Superior temporal gyrus (tissue), 1 donor: ENCODE measurements at regions not wholly inside any gene's neighbourhood (a gene's known extent, or its start where the extent isn't known, plus 50 kb on each side); places are given as distances from the start of the nearest gene placed in this dataset.
"Not testable (repeated sequence)": the region's sequence is repeated elsewhere in the genome, so short reads cannot be mapped to it uniquely, and the experiment has no call there.

ENCODE experiments used
- DNase-seq: peaks from one replicate; pipeline ENCODE4 v3.0.0-alpha.2; 2016; ENCODE audit errors: extremely low spot score

DNA sequence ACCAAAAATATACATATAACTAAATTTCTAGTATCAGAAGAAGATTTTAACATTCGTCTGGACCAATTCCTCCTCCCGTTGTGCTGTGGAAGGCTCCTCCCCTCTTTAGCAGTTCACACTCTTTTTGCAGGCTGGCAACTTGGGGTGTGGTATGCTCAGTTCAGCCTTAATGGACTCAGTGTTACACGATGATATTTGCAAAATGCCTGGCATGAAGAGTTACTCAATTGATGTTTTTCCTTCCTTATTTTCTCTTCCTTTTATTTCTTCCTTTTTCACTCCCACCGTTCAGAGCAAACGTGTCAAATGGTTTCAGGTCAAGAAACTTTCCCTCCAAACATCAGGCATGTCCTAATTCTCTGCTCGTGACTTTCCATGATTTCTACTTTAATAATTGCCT lies 248.3 kb downstream of the PHF14 start:
- DNase-seq: no peak

DNA sequence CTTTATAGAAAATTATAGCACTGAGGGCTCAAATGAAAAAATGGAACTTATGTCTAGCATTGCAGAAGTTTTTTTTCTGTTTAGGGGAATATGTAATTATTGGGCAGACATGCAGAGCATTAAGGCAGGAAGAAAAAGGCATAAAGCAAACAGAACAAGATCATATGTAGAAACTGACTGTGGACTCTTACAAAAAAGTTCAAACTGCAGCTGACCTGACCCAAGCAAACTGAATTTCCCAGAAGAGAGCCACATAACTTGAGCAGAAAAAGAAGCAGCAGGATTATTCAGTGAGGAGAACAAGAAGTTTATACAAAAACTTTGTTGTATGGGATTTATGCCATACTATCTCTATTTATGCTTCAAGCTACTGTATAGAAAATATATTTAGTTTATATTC lies 250.9 kb downstream of the PHF14 start:
- no peak for DNase-seq

DNA sequence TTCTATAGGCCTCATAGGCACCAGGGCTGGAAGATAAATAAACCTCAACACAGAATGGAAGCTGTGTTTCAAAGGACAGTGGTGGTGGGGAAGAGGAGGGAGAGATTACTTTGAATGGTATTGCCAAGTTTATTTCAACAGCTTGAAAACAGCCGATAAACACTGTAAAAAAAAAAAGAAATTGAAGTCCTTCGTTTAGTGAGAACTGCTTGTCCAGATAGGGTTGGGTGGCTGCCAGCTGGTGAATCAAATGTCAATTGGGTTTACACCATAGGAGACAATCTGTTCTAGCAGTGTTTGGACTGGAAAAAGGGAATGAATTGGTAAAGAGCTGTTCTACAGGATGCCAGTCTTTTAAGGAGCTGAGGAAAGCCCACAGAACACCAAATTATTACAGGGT lies 254.8 kb downstream of the PHF14 start:
- no peak for DNase-seq

GRCh38 chr7:11231190-11231589 lies 257.5 kb downstream of the PHF14 start:
- no peak for DNase-seq

GRCh38 chr7:11232462-11232861 lies 258.8 kb downstream of the PHF14 start:
- no peak for DNase-seq

GRCh38 chr7:11233871-11234270 lies 260.2 kb downstream of the PHF14 start:
- no peak for DNase-seq

GRCh38 chr7:11235491-11235890 lies 261.8 kb downstream of the PHF14 start:
- no peak for DNase-seq

- DNase-seq: no peak
Observed at GRCh38 chr7:11236680-11237079, 263.0 kb downstream of the PHF14 start.

DNA sequence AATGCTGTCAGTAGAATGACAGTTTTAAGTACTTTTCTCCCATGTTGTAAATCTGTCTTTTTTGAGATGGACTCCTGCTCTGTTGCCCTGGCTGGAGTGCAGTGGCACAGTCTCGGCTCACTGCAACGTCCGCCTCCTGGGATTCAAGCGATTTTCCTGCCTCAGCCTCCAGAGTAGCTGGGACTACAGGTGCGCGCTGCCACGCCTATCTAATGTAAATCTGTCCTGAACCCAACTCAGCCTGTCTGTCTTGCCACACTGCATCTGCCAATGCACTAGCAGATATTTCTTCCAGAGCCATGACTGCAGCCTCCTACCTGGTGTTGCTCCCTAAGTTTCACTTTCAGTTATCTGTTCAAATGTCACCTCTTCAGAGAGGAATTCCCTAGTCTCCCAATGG lies 264.1 kb downstream of the PHF14 start:
- no peak for DNase-seq

DNA sequence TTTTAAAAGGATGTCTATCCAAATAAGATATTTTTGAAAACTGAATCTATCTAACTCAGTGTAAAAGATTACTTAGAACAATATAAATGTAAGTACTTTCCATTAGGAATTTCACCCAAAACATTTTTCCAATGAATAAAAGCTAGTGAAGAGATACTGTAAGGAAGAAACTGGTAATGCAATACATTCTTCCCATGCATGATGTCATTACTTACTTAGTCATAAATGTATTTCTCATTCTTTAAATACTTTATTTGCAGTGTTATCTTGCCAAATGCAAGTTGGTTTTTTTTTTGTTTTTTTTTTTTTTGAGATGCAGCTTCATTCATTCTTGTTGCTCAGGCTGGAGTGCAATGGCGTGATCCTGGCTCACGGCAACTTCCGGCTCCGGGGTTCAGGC lies 265.6 kb downstream of the PHF14 start:
- DNase-seq: no peak

GRCh38 chr7:11243739-11244138 lies 270.1 kb downstream of the PHF14 start:
- no peak for DNase-seq

GRCh38 chr7:11244149-11244548 lies 270.5 kb downstream of the PHF14 start:
- DNase-seq: no peak

DNA sequence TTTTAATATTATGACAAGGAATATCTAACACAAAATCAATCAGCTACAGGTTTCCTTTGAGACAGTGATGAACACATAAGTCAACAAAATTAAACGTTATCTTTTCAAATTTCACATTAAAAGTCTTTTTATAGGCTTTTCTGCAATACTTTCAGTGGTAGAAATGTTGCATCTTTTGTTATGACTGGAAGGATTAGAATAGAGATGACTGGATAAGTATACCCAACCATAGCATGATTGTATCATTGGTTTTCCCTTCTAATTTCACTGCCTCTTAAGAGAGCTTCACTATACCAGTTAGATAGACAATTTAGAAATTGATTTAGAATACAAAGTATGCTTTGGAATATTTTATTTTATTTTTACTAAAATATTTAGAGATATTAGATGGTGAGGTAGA lies 273.9 kb downstream of the PHF14 start:
- DNase-seq: no peak

DNA sequence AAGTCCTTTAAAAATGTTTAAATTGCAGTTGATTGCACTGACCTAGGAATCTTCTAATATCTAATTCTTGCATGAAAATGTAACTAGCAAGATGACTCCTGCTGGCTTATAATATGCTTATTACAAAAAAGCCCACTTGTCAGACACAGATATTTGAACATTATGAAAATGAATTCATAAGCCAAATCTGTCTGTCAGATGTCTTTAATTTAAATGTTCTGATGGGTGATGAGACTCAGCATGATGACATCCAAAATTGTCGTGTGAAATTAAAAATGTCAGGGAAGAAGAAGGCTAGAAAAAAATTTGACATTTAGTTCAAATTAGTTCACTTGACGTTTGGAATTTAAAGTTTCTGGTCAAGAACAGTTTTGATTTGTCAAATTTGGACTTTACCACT lies 277.8 kb downstream of the PHF14 start:
- no peak for DNase-seq

- no peak for DNase-seq
Observed at GRCh38 chr7:11252011-11252607, 278.4 kb downstream of the PHF14 start.

DNA sequence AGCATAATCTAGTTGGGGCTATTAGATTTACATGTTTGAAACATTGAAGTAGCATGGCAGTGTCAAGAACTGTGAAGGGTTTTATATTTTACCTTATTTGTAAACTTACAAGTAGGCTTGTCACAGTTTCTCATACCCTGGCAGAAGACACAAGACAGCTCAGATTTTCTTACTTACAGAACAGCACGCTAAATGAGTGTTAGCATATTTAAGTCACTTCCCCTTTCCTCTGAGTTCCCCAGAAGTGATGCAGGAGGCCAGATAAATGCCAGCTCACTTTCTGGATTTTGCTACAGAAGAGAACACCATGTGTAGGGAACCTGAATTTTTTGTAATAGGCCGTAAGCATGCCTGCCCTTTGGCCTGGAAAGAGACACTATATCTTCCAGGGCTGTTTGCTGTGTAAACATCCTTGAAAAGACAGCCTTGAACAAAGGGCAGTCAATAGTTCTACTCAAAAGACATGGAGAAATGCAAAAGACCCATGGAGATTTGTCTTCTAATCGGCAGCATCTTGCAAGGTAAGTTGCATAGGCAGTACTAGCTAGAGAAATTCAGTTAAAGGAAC lies 279.1 kb downstream of the PHF14 start:
- no peak for DNase-seq

DNA sequence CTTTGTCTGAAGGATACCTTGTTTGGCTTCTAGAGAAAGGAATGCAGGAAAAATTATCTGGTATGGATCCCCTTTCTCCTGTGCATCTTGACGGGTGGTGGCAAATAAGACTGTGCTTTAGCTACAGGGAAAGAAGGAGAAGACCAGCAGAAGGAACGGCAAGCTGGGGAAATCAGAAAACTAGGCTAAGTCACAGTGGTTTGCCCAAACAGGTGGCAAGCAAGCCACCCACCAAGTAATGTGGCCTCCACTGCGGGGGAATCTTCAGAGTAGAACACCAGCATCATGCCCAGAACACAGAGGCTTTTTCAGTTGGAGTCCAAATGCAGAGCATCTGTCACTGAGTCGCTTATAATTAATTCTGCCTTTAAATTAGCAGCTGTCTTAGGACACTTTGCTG lies 282.8 kb downstream of the PHF14 start:
- no peak for DNase-seq

- no peak for DNase-seq
Observed at GRCh38 chr7:11261470-11261869, 287.8 kb downstream of the PHF14 start.

DNA sequence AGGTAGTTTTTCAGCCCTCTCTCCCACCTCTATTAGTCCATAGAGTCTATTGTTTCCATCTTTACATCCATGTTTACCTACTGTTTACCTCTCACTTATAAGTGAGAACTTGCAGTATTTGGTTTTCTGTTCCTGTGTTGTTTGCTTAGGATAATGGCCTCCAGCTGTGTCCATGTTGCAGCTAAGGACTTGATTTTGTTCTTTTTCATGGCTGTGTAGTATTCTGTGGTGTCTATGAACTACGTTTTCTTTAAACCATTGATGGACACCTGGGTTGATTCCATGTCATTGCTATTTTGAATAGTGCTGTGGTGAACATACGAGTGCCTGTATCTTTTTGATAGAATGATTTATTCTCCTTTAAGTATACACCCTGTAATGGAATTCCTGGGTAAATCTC lies 292.4 kb downstream of the PHF14 start:
- no peak for DNase-seq

- no peak for DNase-seq
Observed at GRCh38 chr7:11272352-11272751, 298.7 kb downstream of the PHF14 start.

GRCh38 chr7:11274074-11274473 lies 300.4 kb downstream of the PHF14 start:
- DNase-seq: no peak

- no peak for DNase-seq
Observed at GRCh38 chr7:11281953-11282352, 308.3 kb downstream of the PHF14 start.

DNA sequence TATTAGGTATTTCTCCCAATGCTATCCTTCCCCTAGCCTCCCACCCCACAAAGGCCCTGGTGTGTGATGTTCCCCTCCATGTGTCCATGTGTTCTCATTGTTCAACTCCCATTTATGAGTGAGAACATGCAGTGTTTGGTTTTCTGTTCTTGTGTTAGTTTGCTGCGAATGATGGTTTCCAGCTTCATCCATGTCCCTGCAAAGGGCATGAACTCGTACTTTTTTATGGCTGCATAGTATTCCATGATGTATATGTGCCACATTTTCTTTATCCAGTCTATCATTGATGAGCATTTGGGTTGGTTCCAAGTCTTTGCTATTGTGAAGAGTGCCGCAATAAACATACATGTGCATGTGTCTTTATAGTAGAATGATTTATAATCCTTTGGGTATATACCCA lies 309.9 kb downstream of the PHF14 start:
- not testable (repeated sequence) for DNase-seq

DNA sequence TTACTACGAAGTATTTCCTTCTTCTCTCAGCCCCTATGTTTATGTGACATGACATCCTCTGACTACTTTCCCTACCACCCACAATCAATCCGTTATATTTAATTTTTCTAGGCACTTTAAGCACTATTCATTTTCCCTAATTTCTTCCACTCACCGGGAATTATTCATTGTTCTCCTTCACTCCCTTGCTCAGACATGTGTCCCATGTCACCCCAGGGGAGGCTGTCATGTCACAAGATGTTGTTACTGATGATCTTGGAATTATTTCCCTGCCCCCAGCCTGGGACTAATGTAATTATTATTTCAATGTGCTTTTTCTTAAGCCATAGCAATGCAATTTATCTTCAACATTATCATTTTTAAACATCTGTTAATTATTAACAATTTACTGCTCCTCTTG lies 317.2 kb downstream of the PHF14 start:
- no peak for DNase-seq
